ENCODE measurements at regions not wholly inside any gene's neighbourhood (a gene's known extent, or its start where the extent isn't known, plus 50 kb on each side); places are given as distances from the start of the nearest gene placed in this dataset.

DNA sequence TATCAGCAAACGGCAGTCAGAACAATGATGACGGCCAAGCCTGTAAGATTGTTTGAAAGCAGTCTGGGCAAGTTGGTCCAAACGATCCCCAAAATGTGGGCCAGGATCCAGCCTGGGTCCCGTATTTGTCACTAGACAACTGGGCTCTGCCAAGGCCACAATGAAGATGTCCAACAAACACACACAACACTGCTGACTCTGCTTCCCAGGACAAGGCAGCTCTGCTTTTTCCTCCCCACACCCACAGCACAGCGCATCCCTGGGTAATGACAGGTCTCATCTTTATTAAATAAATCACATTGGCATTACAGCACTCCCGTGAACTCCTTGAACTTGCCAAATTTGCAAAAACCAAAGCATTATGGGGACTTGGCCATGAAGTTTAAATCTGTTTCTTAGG, 424.1 kb upstream of the ACTBL2 start:
- TF ChIP-seq CTCF (IDR thresholded peaks at IDR 0.05) (no peak), POLR2A (IDR thresholded peaks at IDR 0.05) (no peak)
